ENCODE measurements at regions not wholly inside any gene's neighbourhood (a gene's known extent, or its start where the extent isn't known, plus 50 kb on each side); places are given as distances from the start of the nearest gene placed in this dataset.

DNA sequence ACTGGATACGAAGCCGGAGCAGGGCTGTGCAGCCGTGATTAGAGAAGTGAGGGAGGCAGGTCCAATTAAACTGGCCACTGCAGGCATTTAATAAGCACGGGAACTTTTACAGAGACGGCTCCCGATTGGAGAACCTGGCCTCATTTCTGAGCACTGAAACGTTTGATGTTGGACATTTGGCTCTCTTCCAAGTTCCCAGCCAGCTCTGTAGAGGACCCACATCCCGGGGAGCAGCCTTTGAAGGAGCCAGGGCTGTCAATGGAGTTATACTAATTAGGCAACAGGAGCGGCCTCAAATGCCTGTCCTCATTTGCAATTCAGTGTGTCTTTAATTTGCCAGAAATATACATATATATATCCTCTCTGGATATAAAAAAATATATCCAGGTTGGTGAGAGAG is 499.4 kb upstream of the C16orf82 start:
- no peaks in the 10 kb centered on the region for H3K4me1 ChIP-seq (ENCODE audit: control insufficient read depth, extremely low read depth, insufficient read depth, low read length)
- no peak overlapping the region for H3K4me3 ChIP-seq (ENCODE audit: control insufficient read depth in 2 of 3, extremely low read depth in 1 of 3, insufficient read depth in 2 of 3, low read depth in 1 of 3, low read length in 3 of 3)
- no peaks in the 10 kb centered on the region for H3K36me3 ChIP-seq (ENCODE audit: control insufficient read depth in 2 of 2, extremely low read depth in 1 of 2, insufficient read depth in 2 of 2, low read length in 2 of 2)
- no peaks in the 10 kb centered on the region for H4K20me1 ChIP-seq (ENCODE audit: control insufficient read depth, extremely low read depth, insufficient read depth, low read length)
- H3K27me3 ChIP-seq (ENCODE audit: control insufficient read depth, extremely low read depth, insufficient read depth, low read length): no peaks in the 10 kb centered on the region
- no peak overlapping the region for H3K27ac ChIP-seq (ENCODE audit: control insufficient read depth, insufficient read depth, low read length)
- no peaks in the 10 kb centered on the region for H3K9me1 ChIP-seq (ENCODE audit: control insufficient read depth, extremely low read depth, insufficient read depth, low read length)
- no peak overlapping the region for H3K9ac ChIP-seq (ENCODE audit: control insufficient read depth, extremely low read depth, insufficient read depth, low read length)
- TF ChIP-seq, protein P1, sequence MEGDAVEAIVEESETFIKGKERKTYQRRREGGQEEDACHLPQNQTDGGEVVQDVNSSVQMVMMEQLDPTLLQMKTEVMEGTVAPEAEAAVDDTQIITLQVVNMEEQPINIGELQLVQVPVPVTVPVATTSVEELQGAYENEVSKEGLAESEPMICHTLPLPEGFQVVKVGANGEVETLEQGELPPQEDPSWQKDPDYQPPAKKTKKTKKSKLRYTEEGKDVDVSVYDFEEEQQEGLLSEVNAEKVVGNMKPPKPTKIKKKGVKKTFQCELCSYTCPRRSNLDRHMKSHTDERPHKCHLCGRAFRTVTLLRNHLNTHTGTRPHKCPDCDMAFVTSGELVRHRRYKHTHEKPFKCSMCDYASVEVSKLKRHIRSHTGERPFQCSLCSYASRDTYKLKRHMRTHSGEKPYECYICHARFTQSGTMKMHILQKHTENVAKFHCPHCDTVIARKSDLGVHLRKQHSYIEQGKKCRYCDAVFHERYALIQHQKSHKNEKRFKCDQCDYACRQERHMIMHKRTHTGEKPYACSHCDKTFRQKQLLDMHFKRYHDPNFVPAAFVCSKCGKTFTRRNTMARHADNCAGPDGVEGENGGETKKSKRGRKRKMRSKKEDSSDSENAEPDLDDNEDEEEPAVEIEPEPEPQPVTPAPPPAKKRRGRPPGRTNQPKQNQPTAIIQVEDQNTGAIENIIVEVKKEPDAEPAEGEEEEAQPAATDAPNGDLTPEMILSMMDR (optimal IDR thresholded peaks at IDR 0.05 in 1 of 3, IDR thresholded peaks at IDR 0.05 in 1 of 3, conservative IDR thresholded peaks at IDR 0.05 in 1 of 3; ENCODE audit: extremely low read depth in 1 of 3, insufficient read depth in 2 of 3, low read length in 3 of 3): no peak
- no peak for TF ChIP-seq EZH2 (IDR thresholded peaks at IDR 0.05; ENCODE audit: low read length)
- no peaks in the 10 kb centered on the region for H3K9me3 ChIP-seq (ENCODE audit: control insufficient read depth, low read depth, low read length)
- no peak for FAIRE-seq
- no peak overlapping the region for H3K4me2 ChIP-seq (ENCODE audit: control insufficient read depth, extremely low read depth, insufficient read depth, low read depth, low read length)
- dilution Hi-C loops (cut with MboI; ENCODE audit: extremely low pct_ligation_motif_present, low sequenced_read_pairs): no loop called here
- DNase-seq (ENCODE audit: low read depth, low spot score): no peak
- no peak overlapping the region for H2AFZ ChIP-seq (ENCODE audit: control insufficient read depth, low read length)
- H3K79me2 ChIP-seq (ENCODE audit: control insufficient read depth, insufficient read depth, low read length): no peaks in the 10 kb centered on the region

DNA sequence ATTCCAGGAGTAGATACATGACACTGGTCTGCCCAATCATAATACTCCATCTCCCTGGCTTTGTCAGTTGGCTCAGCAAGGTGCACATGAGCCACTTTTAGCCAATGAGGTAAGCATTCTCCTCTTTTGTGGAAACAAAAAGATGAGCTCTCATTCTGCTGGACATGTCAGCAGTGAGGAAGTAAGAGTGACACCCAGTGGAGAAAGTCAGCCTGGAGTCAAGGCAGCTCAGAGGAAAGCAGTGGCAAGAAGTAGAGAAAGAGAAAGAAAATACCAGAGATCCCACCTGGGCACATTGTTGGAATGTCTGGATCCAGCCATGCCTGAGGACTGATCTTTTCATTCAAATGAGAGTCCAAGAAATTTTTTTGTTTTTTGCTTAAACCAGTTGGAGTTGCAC is 496.9 kb upstream of the C16orf82 start:
- TF ChIP-seq EZH2 (IDR thresholded peaks at IDR 0.05; ENCODE audit: low read length): no peak
- TF ChIP-seq, protein P1 (optimal IDR thresholded peaks at IDR 0.05 in 1 of 3, IDR thresholded peaks at IDR 0.05 in 1 of 3, conservative IDR thresholded peaks at IDR 0.05 in 1 of 3; ENCODE audit: extremely low read depth in 1 of 3, insufficient read depth in 2 of 3, low read length in 3 of 3): peak in 2 of 3 experiments; percentile 6 to 12
- no peak overlapping the region for H3K9ac ChIP-seq (ENCODE audit: control insufficient read depth, extremely low read depth, insufficient read depth, low read length)
- dilution Hi-C loops (cut with MboI; ENCODE audit: extremely low pct_ligation_motif_present, low sequenced_read_pairs): no loop called here
- H3K79me2 ChIP-seq (ENCODE audit: control insufficient read depth, insufficient read depth, low read length): no peaks in the 10 kb centered on the region
- H3K27me3 ChIP-seq (ENCODE audit: control insufficient read depth, extremely low read depth, insufficient read depth, low read length): no peaks in the 10 kb centered on the region
- H3K4me3 ChIP-seq (ENCODE audit: control insufficient read depth in 2 of 3, extremely low read depth in 1 of 3, insufficient read depth in 2 of 3, low read depth in 1 of 3, low read length in 3 of 3): no peak overlapping the region
- no peaks in the 10 kb centered on the region for H3K4me1 ChIP-seq (ENCODE audit: control insufficient read depth, extremely low read depth, insufficient read depth, low read length)
- H4K20me1 ChIP-seq (ENCODE audit: control insufficient read depth, extremely low read depth, insufficient read depth, low read length): no peaks in the 10 kb centered on the region
- FAIRE-seq (no peak), DNase-seq (ENCODE audit: low read depth, low spot score) (no peak)
- H3K4me2 ChIP-seq (ENCODE audit: control insufficient read depth, extremely low read depth, insufficient read depth, low read depth, low read length): no peak overlapping the region
- no peaks in the 10 kb centered on the region for H3K36me3 ChIP-seq (ENCODE audit: control insufficient read depth in 2 of 2, extremely low read depth in 1 of 2, insufficient read depth in 2 of 2, low read length in 2 of 2)
- H2AFZ ChIP-seq (ENCODE audit: control insufficient read depth, low read length): no peak overlapping the region
- H3K9me3 ChIP-seq (ENCODE audit: control insufficient read depth, low read depth, low read length): no peaks in the 10 kb centered on the region
- H3K9me1 ChIP-seq (ENCODE audit: control insufficient read depth, extremely low read depth, insufficient read depth, low read length): no peaks in the 10 kb centered on the region
- no peak overlapping the region for H3K27ac ChIP-seq (ENCODE audit: control insufficient read depth, insufficient read depth, low read length)
